ENCODE measurements at regions not wholly inside any gene's neighbourhood (a gene's known extent, or its start where the extent isn't known, plus 50 kb on each side); places are given as distances from the start of the nearest gene placed in this dataset.

DNA sequence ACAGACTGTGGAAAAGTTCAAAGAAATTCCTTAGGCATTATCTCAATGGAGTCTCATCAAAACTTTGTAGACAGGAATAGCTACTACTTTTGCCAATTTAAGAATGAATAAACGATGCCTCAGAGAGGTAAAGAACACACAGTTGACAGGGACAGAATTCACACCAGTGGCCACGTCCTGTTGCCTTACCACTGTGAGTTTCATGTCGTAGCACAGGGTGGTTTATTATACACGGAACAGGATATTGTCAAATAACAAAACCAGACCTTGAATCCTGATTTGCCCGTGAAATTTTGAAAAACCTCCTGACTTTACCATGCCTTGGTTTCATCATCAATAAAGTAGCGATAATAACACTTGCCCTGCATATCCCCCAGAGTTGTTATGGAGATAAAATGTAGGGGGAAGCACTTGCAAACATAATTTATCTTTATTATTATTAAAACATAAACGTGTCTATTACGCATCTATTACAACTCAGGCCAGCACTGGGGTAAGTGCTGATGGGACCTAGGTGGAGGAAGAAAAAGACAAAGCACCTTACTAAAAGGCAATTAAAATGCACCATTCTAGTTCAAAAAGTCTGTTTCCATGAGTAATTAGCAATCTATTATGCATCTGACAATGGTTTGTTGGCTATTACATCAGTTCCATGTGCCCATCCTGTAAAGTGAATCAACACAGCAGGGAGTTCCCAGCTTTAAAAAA is 408.1 kb upstream of the RUNX1 start:
- Mint-ChIP-seq H3K9me3 (ENCODE audit: unreplicated experiment) (peaks cover under 1% of the 10 kb centered on the region), H3K27ac (ENCODE audit: unreplicated experiment) (no peak overlapping the region), H3K27me3 (ENCODE audit: unreplicated experiment) (no peaks in the 10 kb centered on the region), H3K4me1 (ENCODE audit: unreplicated experiment) (no peaks in the 10 kb centered on the region), H3K4me3 (ENCODE audit: unreplicated experiment) (no peak overlapping the region), H3K36me3 (ENCODE audit: low read depth, unreplicated experiment) (peaks cover 1% of the 10 kb centered on the region)
- DNase-seq (ENCODE audit: low spot score), result no peak
- TF ChIP-seq, protein P1, sequence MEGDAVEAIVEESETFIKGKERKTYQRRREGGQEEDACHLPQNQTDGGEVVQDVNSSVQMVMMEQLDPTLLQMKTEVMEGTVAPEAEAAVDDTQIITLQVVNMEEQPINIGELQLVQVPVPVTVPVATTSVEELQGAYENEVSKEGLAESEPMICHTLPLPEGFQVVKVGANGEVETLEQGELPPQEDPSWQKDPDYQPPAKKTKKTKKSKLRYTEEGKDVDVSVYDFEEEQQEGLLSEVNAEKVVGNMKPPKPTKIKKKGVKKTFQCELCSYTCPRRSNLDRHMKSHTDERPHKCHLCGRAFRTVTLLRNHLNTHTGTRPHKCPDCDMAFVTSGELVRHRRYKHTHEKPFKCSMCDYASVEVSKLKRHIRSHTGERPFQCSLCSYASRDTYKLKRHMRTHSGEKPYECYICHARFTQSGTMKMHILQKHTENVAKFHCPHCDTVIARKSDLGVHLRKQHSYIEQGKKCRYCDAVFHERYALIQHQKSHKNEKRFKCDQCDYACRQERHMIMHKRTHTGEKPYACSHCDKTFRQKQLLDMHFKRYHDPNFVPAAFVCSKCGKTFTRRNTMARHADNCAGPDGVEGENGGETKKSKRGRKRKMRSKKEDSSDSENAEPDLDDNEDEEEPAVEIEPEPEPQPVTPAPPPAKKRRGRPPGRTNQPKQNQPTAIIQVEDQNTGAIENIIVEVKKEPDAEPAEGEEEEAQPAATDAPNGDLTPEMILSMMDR (IDR thresholded peaks at IDR 0.05; ENCODE audit: unreplicated experiment), result no peak

DNA sequence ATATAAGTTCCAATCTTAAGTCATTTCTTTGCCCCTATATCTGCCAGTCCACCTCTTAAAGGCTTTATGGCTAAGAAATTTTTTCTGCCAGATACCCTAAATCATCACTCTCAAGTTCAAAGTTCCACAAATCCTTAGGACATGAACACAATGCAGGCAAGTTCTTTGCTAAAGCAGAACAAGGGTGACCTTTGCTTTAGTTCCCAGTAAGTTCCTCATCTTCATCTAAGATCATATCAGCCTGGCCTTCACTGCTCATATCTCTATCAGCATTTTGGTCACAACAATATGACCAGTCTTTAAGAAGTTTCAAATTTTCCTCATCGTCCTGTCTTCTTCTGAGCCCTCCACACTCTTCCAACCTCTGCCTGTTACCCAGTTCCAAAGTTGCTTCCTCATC is 402.2 kb upstream of the RUNX1 start:
- TF ChIP-seq, protein P1 (IDR thresholded peaks at IDR 0.05; ENCODE audit: unreplicated experiment), result no peak
- H3K4me1 Mint-ChIP-seq (ENCODE audit: unreplicated experiment), result no peaks in the 10 kb centered on the region
- no peak for DNase-seq (ENCODE audit: low spot score)
- H3K9me3 Mint-ChIP-seq (ENCODE audit: unreplicated experiment), result peaks cover 9% of the 10 kb centered on the region
- no peaks in the 10 kb centered on the region for H3K27me3 Mint-ChIP-seq (ENCODE audit: unreplicated experiment)
- H3K36me3 Mint-ChIP-seq (ENCODE audit: low read depth, unreplicated experiment), result peaks cover 13% of the 10 kb centered on the region
- H3K27ac Mint-ChIP-seq (ENCODE audit: unreplicated experiment), result no peak overlapping the region
- no peak overlapping the region for H3K4me3 Mint-ChIP-seq (ENCODE audit: unreplicated experiment)

DNA sequence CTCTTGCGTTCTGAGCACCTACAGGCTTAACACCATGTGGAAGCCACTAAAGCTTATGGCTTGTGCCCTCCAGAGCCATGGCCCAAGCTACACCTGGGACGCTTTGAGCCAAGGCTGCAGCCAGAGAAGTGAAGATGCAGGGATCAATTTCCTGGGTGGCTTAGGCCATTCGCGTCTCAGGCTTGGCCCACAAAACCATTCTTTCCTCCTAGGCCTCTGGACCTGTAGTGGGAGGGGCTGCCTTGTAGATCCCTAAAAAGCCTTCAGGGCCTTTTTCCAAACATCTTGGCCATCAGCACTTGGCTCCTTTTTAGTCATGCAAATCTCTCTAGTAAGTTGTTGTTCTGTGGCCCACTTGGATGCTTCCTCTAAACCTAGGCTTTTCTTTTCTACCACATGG is 401.7 kb upstream of the RUNX1 start:
- H3K4me1 Mint-ChIP-seq (ENCODE audit: unreplicated experiment), result no peaks in the 10 kb centered on the region
- TF ChIP-seq, protein P1 (IDR thresholded peaks at IDR 0.05; ENCODE audit: unreplicated experiment), result no peak
- H3K27ac Mint-ChIP-seq (ENCODE audit: unreplicated experiment), result no peak overlapping the region
- H3K9me3 Mint-ChIP-seq (ENCODE audit: unreplicated experiment), result peaks cover 9% of the 10 kb centered on the region
- DNase-seq (ENCODE audit: low spot score), result no peak
- no peak overlapping the region for H3K4me3 Mint-ChIP-seq (ENCODE audit: unreplicated experiment)
- peaks cover 13% of the 10 kb centered on the region for H3K36me3 Mint-ChIP-seq (ENCODE audit: low read depth, unreplicated experiment)
- no peaks in the 10 kb centered on the region for H3K27me3 Mint-ChIP-seq (ENCODE audit: unreplicated experiment)

DNA sequence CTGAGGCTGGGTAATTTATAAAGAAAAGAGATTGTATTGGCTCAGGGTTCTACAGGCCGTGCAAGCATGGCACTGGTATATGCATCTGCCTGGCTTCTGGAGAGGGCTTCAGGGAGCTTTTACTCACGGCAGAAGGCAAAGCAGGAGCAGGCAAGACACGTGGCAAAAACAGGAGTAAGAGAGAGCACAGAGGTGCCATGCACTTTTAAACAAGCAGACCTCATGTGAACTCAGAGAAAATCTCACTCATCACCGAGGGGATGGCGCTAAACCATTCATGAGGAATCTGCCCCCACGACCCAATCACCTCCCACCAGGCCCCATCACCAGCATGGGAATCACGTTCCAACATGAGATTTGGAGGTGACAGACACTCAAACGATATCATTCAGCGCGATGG is 400.7 kb upstream of the RUNX1 start:
- peaks cover 13% of the 10 kb centered on the region for H3K36me3 Mint-ChIP-seq (ENCODE audit: low read depth, unreplicated experiment)
- H3K27me3 Mint-ChIP-seq (ENCODE audit: unreplicated experiment), result no peaks in the 10 kb centered on the region
- DNase-seq (ENCODE audit: low spot score), result no peak
- H3K27ac Mint-ChIP-seq (ENCODE audit: unreplicated experiment), result no peak overlapping the region
- no peaks in the 10 kb centered on the region for H3K4me1 Mint-ChIP-seq (ENCODE audit: unreplicated experiment)
- TF ChIP-seq, protein P1 (IDR thresholded peaks at IDR 0.05; ENCODE audit: unreplicated experiment), result no peak
- H3K9me3 Mint-ChIP-seq (ENCODE audit: unreplicated experiment), result peaks cover 9% of the 10 kb centered on the region
- H3K4me3 Mint-ChIP-seq (ENCODE audit: unreplicated experiment), result no peak overlapping the region

DNA sequence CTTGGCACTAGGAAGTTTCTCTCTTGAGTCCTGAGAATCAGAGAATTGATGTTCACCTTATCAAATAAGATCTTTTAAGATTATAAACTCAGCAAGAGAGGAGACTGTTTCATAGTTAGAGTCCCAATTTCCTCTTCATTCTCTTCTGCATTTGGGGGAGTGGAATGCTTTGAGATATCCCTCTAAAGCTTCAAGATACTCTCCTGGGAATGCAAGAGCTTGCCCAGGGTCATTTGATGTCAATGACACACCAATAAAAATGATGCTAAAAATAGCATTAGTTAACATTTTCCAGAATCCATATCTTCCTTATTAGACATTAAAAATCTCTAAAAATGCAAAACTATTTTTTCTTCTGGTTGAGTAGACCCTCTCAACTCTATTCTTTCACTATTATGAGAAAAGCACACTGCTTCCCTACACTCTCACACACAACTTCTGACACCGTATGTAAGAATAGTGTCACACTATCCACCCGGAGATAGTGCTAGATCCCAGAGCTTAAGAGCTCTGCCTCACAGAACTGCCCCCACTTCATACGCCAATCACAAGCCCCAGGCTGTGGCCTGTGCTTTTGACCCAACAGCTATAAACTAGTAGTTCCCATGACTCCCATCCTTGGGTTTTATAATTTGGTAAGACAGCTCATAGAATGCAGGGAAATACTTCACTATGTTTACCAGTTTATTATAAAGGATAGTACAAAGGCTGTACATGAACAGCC is 399.9 kb upstream of the RUNX1 start:
- Mint-ChIP-seq H3K36me3 (ENCODE audit: low read depth, unreplicated experiment) (peaks cover 13% of the 10 kb centered on the region), H3K27me3 (ENCODE audit: unreplicated experiment) (no peaks in the 10 kb centered on the region), H3K27ac (ENCODE audit: unreplicated experiment) (no peak overlapping the region), H3K4me3 (ENCODE audit: unreplicated experiment) (no peak overlapping the region), H3K9me3 (ENCODE audit: unreplicated experiment) (peaks cover 9% of the 10 kb centered on the region), H3K4me1 (ENCODE audit: unreplicated experiment) (no peaks in the 10 kb centered on the region)
- TF ChIP-seq, protein P1 (IDR thresholded peaks at IDR 0.05; ENCODE audit: unreplicated experiment), result no peak
- no peak for DNase-seq (ENCODE audit: low spot score)

Measured in endothelial cell (in vitro differentiated cells).